ENCODE measurements at regions not wholly inside any gene's neighbourhood (a gene's known extent, or its start where the extent isn't known, plus 50 kb on each side); places are given as distances from the start of the nearest gene placed in this dataset.

DNA sequence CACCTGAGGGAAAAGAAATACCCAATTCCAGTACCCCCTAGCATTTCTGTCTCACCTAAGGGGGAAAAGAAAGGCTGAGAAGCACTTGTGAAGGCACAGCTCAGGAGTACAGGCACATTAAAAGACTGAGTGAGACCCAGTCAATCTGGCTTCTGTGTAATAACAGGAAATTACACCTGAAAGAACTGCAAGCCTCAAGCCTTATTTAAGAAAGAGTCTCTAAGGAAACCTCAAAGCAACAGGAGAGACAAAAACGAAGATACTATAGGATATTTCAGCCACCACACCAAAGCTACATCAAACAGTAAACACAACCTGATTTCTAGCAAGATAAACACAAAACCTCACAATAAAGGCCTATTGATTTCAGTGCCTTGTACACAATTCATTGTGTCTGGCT lies 69.6 kb upstream of the CDK1 start:
- ChIA-PET CTCF (ENCODE audit: low intra/inter-chr PET ratio) (interaction anchor here (0.6 kb wide), 1 partner anchor 1187 kb away, joined by 3 read pairs; no protein-coding TSS in a partner anchor), POLR2A (no interaction called here)
- H3K36me3 ChIP-seq (ENCODE audit: control insufficient read depth, insufficient read depth, low read length) = no peaks in the 10 kb centered on the region
- no peak for TF ChIP-seq RBM39 (optimal IDR thresholded peaks at IDR 0.05; ENCODE audit: low read depth, low read length)
- no peak for TF ChIP-seq ZNF197 (CRISPR knock-in tag; IDR thresholded peaks at IDR 0.05; ENCODE audit: low read depth)
- TF ChIP-seq NRF1 (conservative IDR thresholded peaks at IDR 0.05 in 1 of 2, IDR thresholded peaks at IDR 0.05 in 1 of 2) = no peak
- no peak for TF ChIP-seq ZNF780A (CRISPR knock-in tag; IDR thresholded peaks at IDR 0.05)
- TF ChIP-seq ZNF699 (CRISPR knock-in tag; IDR thresholded peaks at IDR 0.05; ENCODE audit: insufficient replicate concordance) = no peak
- TF ChIP-seq, protein P1, sequence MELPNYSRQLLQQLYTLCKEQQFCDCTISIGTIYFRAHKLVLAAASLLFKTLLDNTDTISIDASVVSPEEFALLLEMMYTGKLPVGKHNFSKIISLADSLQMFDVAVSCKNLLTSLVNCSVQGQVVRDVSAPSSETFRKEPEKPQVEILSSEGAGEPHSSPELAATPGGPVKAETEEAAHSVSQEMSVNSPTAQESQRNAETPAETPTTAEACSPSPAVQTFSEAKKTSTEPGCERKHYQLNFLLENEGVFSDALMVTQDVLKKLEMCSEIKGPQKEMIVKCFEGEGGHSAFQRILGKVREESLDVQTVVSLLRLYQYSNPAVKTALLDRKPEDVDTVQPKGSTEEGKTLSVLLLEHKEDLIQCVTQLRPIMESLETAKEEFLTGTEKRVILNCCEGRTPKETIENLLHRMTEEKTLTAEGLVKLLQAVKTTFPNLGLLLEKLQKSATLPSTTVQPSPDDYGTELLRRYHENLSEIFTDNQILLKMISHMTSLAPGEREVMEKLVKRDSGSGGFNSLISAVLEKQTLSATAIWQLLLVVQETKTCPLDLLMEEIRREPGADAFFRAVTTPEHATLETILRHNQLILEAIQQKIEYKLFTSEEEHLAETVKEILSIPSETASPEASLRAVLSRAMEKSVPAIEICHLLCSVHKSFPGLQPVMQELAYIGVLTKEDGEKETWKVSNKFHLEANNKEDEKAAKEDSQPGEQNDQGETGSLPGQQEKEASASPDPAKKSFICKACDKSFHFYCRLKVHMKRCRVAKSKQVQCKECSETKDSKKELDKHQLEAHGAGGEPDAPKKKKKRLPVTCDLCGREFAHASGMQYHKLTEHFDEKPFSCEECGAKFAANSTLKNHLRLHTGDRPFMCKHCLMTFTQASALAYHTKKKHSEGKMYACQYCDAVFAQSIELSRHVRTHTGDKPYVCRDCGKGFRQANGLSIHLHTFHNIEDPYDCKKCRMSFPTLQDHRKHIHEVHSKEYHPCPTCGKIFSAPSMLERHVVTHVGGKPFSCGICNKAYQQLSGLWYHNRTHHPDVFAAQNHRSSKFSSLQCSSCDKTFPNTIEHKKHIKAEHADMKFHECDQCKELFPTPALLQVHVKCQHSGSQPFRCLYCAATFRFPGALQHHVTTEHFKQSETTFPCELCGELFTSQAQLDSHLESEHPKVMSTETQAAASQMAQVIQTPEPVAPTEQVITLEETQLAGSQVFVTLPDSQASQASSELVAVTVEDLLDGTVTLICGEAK (IDR thresholded peaks at IDR 0.05) = no peak
- TF ChIP-seq, protein P1 (CRISPR knock-in tag; IDR thresholded peaks at IDR 0.05) = no peak
- TF ChIP-seq CCAR2 (IDR thresholded peaks at IDR 0.05; ENCODE audit: low read depth, low read length) = no peak
- no peak for TF ChIP-seq HMGN3 (IDR thresholded peaks at IDR 0.05; ENCODE audit: borderline replicate concordance, extremely low read depth, insufficient read length, low read depth, low read length)
- TF ChIP-seq ETV6 (IDR thresholded peaks at IDR 0.05; ENCODE audit: borderline replicate concordance in 1 of 2, low read depth in 2 of 2, low read length in 1 of 2) = no peak
- TF ChIP-seq ETV6 (CRISPR knock-in tag; IDR thresholded peaks at IDR 0.05; ENCODE audit: borderline replicate concordance) = no peak
- no peaks in the 10 kb centered on the region for H4K20me1 ChIP-seq (replicated peaks; ENCODE audit: control insufficient read depth, insufficient read depth, low read length)
- DNase-seq (ENCODE audit: extremely low read depth in 1 of 4, low spot score in 3 of 4) (no peak), ATAC-seq (no peak), FAIRE-seq (no peak)
- BruUV-seq (replicated peaks) = no TSS peak
- H3K4me1 ChIP-seq (replicated peaks in 1 of 2; ENCODE audit: control insufficient read depth in 2 of 2, insufficient read depth in 2 of 2, low read length in 2 of 2) = no peaks in the 10 kb centered on the region
- no peak overlapping the region for H3K9ac ChIP-seq (ENCODE audit: insufficient read depth in 1 of 2, low read depth in 2 of 2, low read length in 2 of 2)
- intact Hi-C loops (cut with micrococcal nuclease) (no loop called here), in situ Hi-C loops (cut with MboI) (no loop called here)
- H3K79me2 ChIP-seq (ENCODE audit: control insufficient read depth, insufficient read depth, low read length) = no peaks in the 10 kb centered on the region
- H3K27ac ChIP-seq (ENCODE audit: extremely low read depth, low read depth, low read length) = no peak overlapping the region
- no peaks in the 10 kb centered on the region for H3K9me1 ChIP-seq (ENCODE audit: control insufficient read depth, insufficient read depth, low read length)
- H3K9me3 ChIP-seq (replicated peaks; ENCODE audit: control insufficient read depth, insufficient read depth, low read depth, low read length) = no peaks in the 10 kb centered on the region
- no peaks in the 10 kb centered on the region for H3K27me3 ChIP-seq (ENCODE audit: control insufficient read depth in 2 of 2, insufficient read depth in 2 of 2, low read length in 2 of 2)
- H2AFZ ChIP-seq (ENCODE audit: low read depth, low read length) = no peak overlapping the region
- WGBS (ENCODE audit: insufficient coverage, low coverage, missing lambda C conversion rate) = 0% methylated on average over 1 of the region's 1 CpG
- no peak overlapping the region for H3K4me3 ChIP-seq
- no peak overlapping the region for H3K4me2 ChIP-seq (ENCODE audit: insufficient read depth, low read length)
